HG03103 (cell line): ENCODE measurements at regions not wholly inside any gene's neighbourhood (a gene's known extent, or its start where the extent isn't known, plus 50 kb on each side); places are given as distances from the start of the nearest gene placed in this dataset.

ENCODE experiments used
- ATAC-seq: cut with Tn5 transposase; IDR thresholded peaks from one replicate; pipeline ENCODE4 v1.9.1; 2021; ENCODE audit warnings: low read depth; ENCODE audit not compliant: unreplicated experiment

GRCh38 chr6:117165911-117166499 is 99.4 kb upstream of the VGLL2 start:
- ATAC-seq: no peak

- no peak for ATAC-seq
These were observed 97.7 kb upstream of the VGLL2 start for GRCh38 chr6:117167520-117168271.

- ATAC-seq: no peak
These were observed 96.9 kb upstream of the VGLL2 start for GRCh38 chr6:117168296-117169063.

- ATAC-seq: no peak
These were observed 96.2 kb upstream of the VGLL2 start for GRCh38 chr6:117169064-117169665.

- ATAC-seq: no peak
These were observed 95.5 kb upstream of the VGLL2 start for GRCh38 chr6:117169781-117170281.

- no peak for ATAC-seq
These were observed 90.5 kb upstream of the VGLL2 start for GRCh38 chr6:117174835-117175360.

GRCh38 chr6:117188627-117189201 is 76.6 kb upstream of the VGLL2 start:
- ATAC-seq: no peak

GRCh38 chr6:117191009-117191408 is 74.3 kb upstream of the VGLL2 start:
- no peak for ATAC-seq

- no peak for ATAC-seq
These were observed 73.9 kb upstream of the VGLL2 start for GRCh38 chr6:117191448-117191847.

- ATAC-seq: no peak
These were observed 71.1 kb upstream of the VGLL2 start for GRCh38 chr6:117194271-117194670.

- ATAC-seq: no peak
These were observed 70.4 kb upstream of the VGLL2 start for GRCh38 chr6:117194978-117195377.

- ATAC-seq: no peak
These were observed 69.6 kb upstream of the VGLL2 start for GRCh38 chr6:117195728-117196127.

- no peak for ATAC-seq
These were observed 65.3 kb upstream of the VGLL2 start for GRCh38 chr6:117200067-117200466.

GRCh38 chr6:117204903-117205302 is 60.5 kb upstream of the VGLL2 start:
- no peak for ATAC-seq

GRCh38 chr6:117205876-117206275 is 59.5 kb upstream of the VGLL2 start:
- ATAC-seq: no peak

- ATAC-seq: no peak
These were observed 58.8 kb upstream of the VGLL2 start for GRCh38 chr6:117206522-117206921.

- ATAC-seq: no peak
These were observed 58.2 kb upstream of the VGLL2 start for GRCh38 chr6:117206944-117207687.

GRCh38 chr6:117210279-117210678 is 55.1 kb upstream of the VGLL2 start:
- no peak for ATAC-seq

- ATAC-seq: no peak
These were observed 49.8 kb upstream of the VGLL2 start for GRCh38 chr6:117215353-117216090.
